Neural cell (in vitro differentiated cells): ENCODE measurements at regions not wholly inside any gene's neighbourhood (a gene's known extent, or its start where the extent isn't known, plus 50 kb on each side); places are given as distances from the start of the nearest gene placed in this dataset.

Source experiments
- H2AFZ ChIP-seq: fragments of 200-600, 300-800 bp; sonication (generic), shearing (Covaris generic); 2 replicates; pipeline ENCODE4 v1.6.0; 2014; ENCODE audit warnings: low read depth, mild to moderate bottlenecking, antibody characterized with exemption, low read length, moderate library complexity
- H3F3A ChIP-seq: fragments of 200-600 bp; shearing (Covaris generic); 2 replicates; pipeline ENCODE4 v1.6.1; 2016; ENCODE audit warnings: mild to moderate bottlenecking, moderate library complexity, mixed read lengths, antibody characterized with exemption, low read length; ENCODE audit not compliant: insufficient read depth, poor library complexity, severe bottlenecking
- H3K27ac ChIP-seq: fragments of 200-600, 300-800 bp; sonication (generic), shearing (Covaris generic); 2 replicates; pipeline ENCODE4 v1.5.1; 2014; ENCODE audit warnings: mild to moderate bottlenecking, low read length, moderate library complexity
- H3K27me3 ChIP-seq: fragments of 300-800, 200-600 bp; sonication (generic), shearing (Covaris generic); 2 replicates; pipeline ENCODE4 v1.6.0; 2014; ENCODE audit warnings: mild to moderate bottlenecking, low read depth, low read length, moderate library complexity; ENCODE audit not compliant: insufficient read depth
- H3K36me3 ChIP-seq: fragments of 300-800, 200-600 bp; sonication (generic), shearing (Covaris generic); 2 replicates; pipeline ENCODE4 v1.5.1; 2014; ENCODE audit warnings: mild to moderate bottlenecking, antibody characterized with exemption, low read length, moderate library complexity; ENCODE audit not compliant: insufficient read depth
- H3K4me2 ChIP-seq: fragments of 300-800, 200-600 bp; sonication (generic), shearing (Covaris generic); 2 replicates; pipeline ENCODE4 v1.6.0; 2014; ENCODE audit warnings: mild to moderate bottlenecking, low read length
- H3K4me3 ChIP-seq: fragments of 300-800, 200-600 bp; sonication (generic), shearing (Covaris generic); 2 replicates; pipeline ENCODE4 v1.5.1; 2014; ENCODE audit warnings: mild to moderate bottlenecking, low read length, moderate library complexity
- H3K79me2 ChIP-seq: fragments of 200-600 bp; shearing (Covaris generic); replicated peaks from 2 replicates; pipeline ENCODE4 v1.6.0; 2014; ENCODE audit warnings: mild to moderate bottlenecking, low read length, moderate library complexity; ENCODE audit not compliant: insufficient read depth
- H3K9ac ChIP-seq: fragments of 300-800, 200-600 bp; sonication (generic), shearing (Covaris generic); 2 replicates; pipeline ENCODE4 v1.6.1; 2016; ENCODE audit warnings: mild to moderate bottlenecking, low read length, mixed read lengths
- H3K9me2 ChIP-seq: fragments of 200-600 bp; shearing (Covaris generic); 2 replicates; pipeline ENCODE4 v1.6.1; 2016; ENCODE audit warnings: mild to moderate bottlenecking, low read length, mixed read lengths; ENCODE audit not compliant: insufficient read depth
- H3K9me3 ChIP-seq: fragments of 200-600, 300-800 bp; sonication (generic), shearing (Covaris generic); 2 replicates; pipeline ENCODE4 v1.6.1; 2016; ENCODE audit warnings: mild to moderate bottlenecking, mixed run types, low read length, moderate library complexity, mixed read lengths
- H4K20me1 ChIP-seq: fragments of 200-600 bp; shearing (Covaris generic); 2 replicates; pipeline ENCODE4 v1.6.1; 2016; ENCODE audit warnings: mild to moderate bottlenecking, mixed run types; ENCODE audit not compliant: insufficient read depth
- CTCF ChIP-seq: fragments of 450-650 bp; IDR thresholded peaks from 2 replicates; pipeline ENCODE4 v1.5.1; 2014; ENCODE audit warnings: antibody characterized with exemption, mild to moderate bottlenecking, moderate library complexity; ENCODE audit not compliant: poor library complexity, severe bottlenecking
- EP300 ChIP-seq: fragments of 450-650 bp; conservative IDR thresholded peaks from 2 replicates; pipeline ENCODE4 v1.6.1; 2014; ENCODE audit warnings: antibody characterized with exemption, mild to moderate bottlenecking, moderate library complexity; ENCODE audit not compliant: poor library complexity, severe bottlenecking
- EZH2 ChIP-seq: fragments of 200-600, 300-800 bp; shearing (Covaris generic), sonication (generic); IDR thresholded peaks from 2 replicates; pipeline ENCODE4 v1.6.1; 2014; ENCODE audit warnings: antibody characterized with exemption, low read length, borderline replicate concordance, mild to moderate bottlenecking; ENCODE audit not compliant: insufficient read depth, poor library complexity, severe bottlenecking
- MXI1 ChIP-seq: fragments of 450-650 bp; conservative IDR thresholded peaks from 2 replicates; pipeline ENCODE4 v1.6.1; 2014; ENCODE audit warnings: antibody characterized with exemption, mild to moderate bottlenecking; ENCODE audit not compliant: poor library complexity, severe bottlenecking
- POLR2AphosphoS5 ChIP-seq: IDR thresholded peaks from 2 replicates; pipeline ENCODE4 v1.6.1; 2012
- RAD21 ChIP-seq: fragments of 450-650 bp; conservative IDR thresholded peaks from 2 replicates; pipeline ENCODE4 v1.6.1; 2014; ENCODE audit warnings: antibody characterized with exemption, mild to moderate bottlenecking, moderate library complexity
- REST ChIP-seq: IDR thresholded peaks from 2 replicates; pipeline ENCODE4 v1.6.1; 2012; ENCODE audit warnings: borderline replicate concordance
- SMC3 ChIP-seq: fragments of 450-650 bp; conservative IDR thresholded peaks from 2 replicates; pipeline ENCODE4 v1.6.1; 2014; ENCODE audit warnings: antibody characterized with exemption, mild to moderate bottlenecking, moderate library complexity; ENCODE audit not compliant: poor library complexity
- TAF1 ChIP-seq: IDR thresholded peaks from 2 replicates; pipeline ENCODE4 v1.6.1; 2012; ENCODE audit warnings: low read depth

- Histone ChIP-seq H3K79me2 (no peaks in the 10 kb centered on the region), H3K27ac (no peak overlapping the region), H3K9me3 (no peaks in the 10 kb centered on the region), H4K20me1 (no peaks in the 10 kb centered on the region), H3K9ac (no peak overlapping the region), H3K9me2 (no peaks in the 10 kb centered on the region), H2AFZ (no peak overlapping the region), H3F3A (no peaks in the 10 kb centered on the region), H3K4me3 (no peak overlapping the region), H3K36me3 (no peaks in the 10 kb centered on the region), H3K4me2 (no peak overlapping the region), H3K27me3 (no peaks in the 10 kb centered on the region)
- no peak for TF ChIP-seq SMC3
- TF ChIP-seq REST, result no peak
- TF ChIP-seq MXI1, result no peak
- TF ChIP-seq TAF1, result no peak
- no peak for TF ChIP-seq EZH2
- TF ChIP-seq CTCF, result no peak
These were observed 169.5 kb downstream of the VEGFA start for GRCh38 chr6:43939281-43940070.

GRCh38 chr6:43938178-43939105, 168.4 kb downstream of the VEGFA start:
- Histone ChIP-seq H3F3A (no peaks in the 10 kb centered on the region), H3K27ac (no peak overlapping the region), H3K27me3 (no peaks in the 10 kb centered on the region), H3K9me3 (no peaks in the 10 kb centered on the region), H3K4me2 (no peak overlapping the region), H3K9me2 (no peaks in the 10 kb centered on the region), H2AFZ (no peak overlapping the region), H3K36me3 (no peaks in the 10 kb centered on the region), H3K79me2 (no peaks in the 10 kb centered on the region), H4K20me1 (no peaks in the 10 kb centered on the region), H3K9ac (no peak overlapping the region), H3K4me3 (no peak overlapping the region)
- TF ChIP-seq EZH2, result no peak
- TF ChIP-seq REST, result no peak
- no peak for TF ChIP-seq SMC3
- no peak for TF ChIP-seq RAD21
- TF ChIP-seq POLR2AphosphoS5, result no peak
- TF ChIP-seq TAF1, result no peak
- no peak for TF ChIP-seq MXI1
- TF ChIP-seq EP300, result no peak
- TF ChIP-seq CTCF, result no peak
